ENCODE measurements at regions not wholly inside any gene's neighbourhood (a gene's known extent, or its start where the extent isn't known, plus 50 kb on each side); places are given as distances from the start of the nearest gene placed in this dataset.
"Not testable (repeated sequence)": the region's sequence is repeated elsewhere in the genome, so short reads cannot be mapped to it uniquely, and the experiment has no call there.

- DNase-seq (ENCODE audit: low spot score), result no peak
Observed at GRCh38 chr5:26538226-26538625, 500.2 kb downstream of the CDH9 start.

- DNase-seq (ENCODE audit: low spot score), result no peak
Observed at GRCh38 chr5:26535215-26535614, 503.2 kb downstream of the CDH9 start.

- DNase-seq (ENCODE audit: low spot score), result no peak
Observed at GRCh38 chr5:26530305-26530704, 508.1 kb downstream of the CDH9 start.

- DNase-seq (ENCODE audit: low spot score), result no peak
Observed at GRCh38 chr5:26519245-26519644, 519.1 kb downstream of the CDH9 start.

GRCh38 chr5:26518065-26518464 lies 520.3 kb downstream of the CDH9 start:
- DNase-seq (ENCODE audit: low spot score), result no peak

GRCh38 chr5:26498972-26499371 lies 539.4 kb downstream of the CDH9 start:
- no peak for DNase-seq (ENCODE audit: low spot score)

- DNase-seq (ENCODE audit: low spot score), result no peak
Observed at GRCh38 chr5:26495437-26495836, 542.9 kb downstream of the CDH9 start.

- no peak for DNase-seq (ENCODE audit: low spot score)
Observed at GRCh38 chr5:26492906-26493459, 545.4 kb downstream of the CDH9 start.

GRCh38 chr5:26487553-26487952 lies 550.8 kb downstream of the CDH9 start:
- DNase-seq (ENCODE audit: low spot score), result no peak

GRCh38 chr5:26486631-26487030 lies 551.8 kb downstream of the CDH9 start:
- no peak for DNase-seq (ENCODE audit: low spot score)

GRCh38 chr5:26485146-26485860 lies 553.1 kb downstream of the CDH9 start:
- DNase-seq (ENCODE audit: low spot score), result not testable (repeated sequence)

- DNase-seq (ENCODE audit: low spot score), result peak; percentile 56
Observed at GRCh38 chr5:26482810-26483375, 555.5 kb downstream of the CDH9 start.

GRCh38 chr5:26482076-26482809 lies 556.1 kb downstream of the CDH9 start:
- DNase-seq (ENCODE audit: low spot score), result no peak

- DNase-seq (ENCODE audit: low spot score), result no peak
Observed at GRCh38 chr5:26470439-26470838, 567.9 kb downstream of the CDH9 start.

- DNase-seq (ENCODE audit: low spot score), result no peak
Observed at GRCh38 chr5:26439121-26439520, 599.3 kb downstream of the CDH9 start.

GRCh38 chr5:26434688-26435087 lies 603.7 kb downstream of the CDH9 start:
- no peak for DNase-seq (ENCODE audit: low spot score)

GRCh38 chr5:26432386-26432785 lies 606.0 kb downstream of the CDH9 start:
- DNase-seq (ENCODE audit: low spot score), result no peak

GRCh38 chr5:26430323-26430722 lies 608.1 kb downstream of the CDH9 start:
- no peak for DNase-seq (ENCODE audit: low spot score)

GRCh38 chr5:26427281-26427680 lies 611.1 kb downstream of the CDH9 start:
- DNase-seq (ENCODE audit: low spot score), result no peak

GRCh38 chr5:26419987-26420386 lies 618.4 kb downstream of the CDH9 start:
- DNase-seq (ENCODE audit: low spot score), result no peak

- DNase-seq (ENCODE audit: low spot score), result no peak
Observed at GRCh38 chr5:26416911-26417310, 621.5 kb downstream of the CDH9 start.

- DNase-seq (ENCODE audit: low spot score), result no peak
Observed at GRCh38 chr5:26415987-26416779, 622.2 kb downstream of the CDH9 start.
